ENCODE measurements at regions not wholly inside any gene's neighbourhood (a gene's known extent, or its start where the extent isn't known, plus 50 kb on each side); places are given as distances from the start of the nearest gene placed in this dataset.

DNA sequence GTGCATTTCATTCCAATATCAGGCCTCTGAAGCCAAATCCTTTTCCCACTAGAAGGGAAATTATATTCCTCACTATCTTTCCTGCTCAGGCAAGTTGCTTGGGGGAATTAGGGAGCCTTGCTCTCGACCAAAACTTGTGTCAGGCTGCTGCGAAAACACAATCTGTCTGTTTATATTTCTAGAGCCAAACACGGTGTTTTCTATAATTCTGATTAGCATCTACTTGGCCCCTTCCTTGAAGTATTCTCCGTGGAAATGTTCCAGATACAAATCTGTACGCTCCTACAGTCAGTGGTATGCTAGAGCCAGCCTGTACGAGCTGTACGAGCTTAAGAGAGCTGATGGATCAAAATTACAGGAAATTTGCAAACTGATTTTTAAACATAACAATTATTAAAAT, 299.3 kb upstream of the SALL1 start:
- H3K4me1 Mint-ChIP-seq (ENCODE audit: unreplicated experiment), result peaks cover 20% of the 10 kb centered on the region
- no peak overlapping the region for H3K4me3 Mint-ChIP-seq

DNA sequence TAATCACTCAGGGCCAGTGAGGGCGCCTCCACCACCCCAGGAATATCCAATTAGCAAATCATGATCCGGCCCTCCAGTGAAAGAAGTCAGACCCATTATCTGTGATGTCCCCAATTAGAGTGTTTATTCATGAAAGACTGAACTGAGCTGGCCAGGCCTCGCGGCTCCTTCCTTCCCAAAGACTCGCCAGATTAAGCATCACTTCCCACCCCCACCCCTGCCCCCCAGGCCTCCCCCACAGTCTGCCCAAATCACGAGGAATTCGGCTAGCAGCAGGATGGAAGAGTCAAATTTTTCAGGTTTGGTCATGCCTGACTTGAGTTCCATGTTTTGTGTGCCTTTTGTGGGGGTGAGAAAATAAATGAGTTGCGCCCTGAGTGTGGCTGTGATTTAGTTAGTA, 298.4 kb upstream of the SALL1 start:
- Mint-ChIP-seq H3K9me3 (peaks cover 3% of the 10 kb centered on the region), H3K27me3 (no peaks in the 10 kb centered on the region), H3K4me3 (no peak overlapping the region), H3K36me3 (no peaks in the 10 kb centered on the region), H3K4me1 (ENCODE audit: unreplicated experiment) (peaks cover 20% of the 10 kb centered on the region), H3K27ac (no peak overlapping the region)
- no peak for DNase-seq (ENCODE audit: extremely low spot score, unreplicated experiment)
- TF ChIP-seq, protein P1, sequence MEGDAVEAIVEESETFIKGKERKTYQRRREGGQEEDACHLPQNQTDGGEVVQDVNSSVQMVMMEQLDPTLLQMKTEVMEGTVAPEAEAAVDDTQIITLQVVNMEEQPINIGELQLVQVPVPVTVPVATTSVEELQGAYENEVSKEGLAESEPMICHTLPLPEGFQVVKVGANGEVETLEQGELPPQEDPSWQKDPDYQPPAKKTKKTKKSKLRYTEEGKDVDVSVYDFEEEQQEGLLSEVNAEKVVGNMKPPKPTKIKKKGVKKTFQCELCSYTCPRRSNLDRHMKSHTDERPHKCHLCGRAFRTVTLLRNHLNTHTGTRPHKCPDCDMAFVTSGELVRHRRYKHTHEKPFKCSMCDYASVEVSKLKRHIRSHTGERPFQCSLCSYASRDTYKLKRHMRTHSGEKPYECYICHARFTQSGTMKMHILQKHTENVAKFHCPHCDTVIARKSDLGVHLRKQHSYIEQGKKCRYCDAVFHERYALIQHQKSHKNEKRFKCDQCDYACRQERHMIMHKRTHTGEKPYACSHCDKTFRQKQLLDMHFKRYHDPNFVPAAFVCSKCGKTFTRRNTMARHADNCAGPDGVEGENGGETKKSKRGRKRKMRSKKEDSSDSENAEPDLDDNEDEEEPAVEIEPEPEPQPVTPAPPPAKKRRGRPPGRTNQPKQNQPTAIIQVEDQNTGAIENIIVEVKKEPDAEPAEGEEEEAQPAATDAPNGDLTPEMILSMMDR (conservative IDR thresholded peaks at IDR 0.05), result no peak

More for the DNA sequence above, 299.3 kb upstream of the SALL1 start:
- no peaks in the 10 kb centered on the region for H3K36me3 Mint-ChIP-seq
- H3K9me3 Mint-ChIP-seq, result peaks cover 9% of the 10 kb centered on the region
- TF ChIP-seq, protein P1 (conservative IDR thresholded peaks at IDR 0.05), result no peak
- no peak for DNase-seq (ENCODE audit: extremely low spot score, unreplicated experiment)
- peaks cover 3% of the 10 kb centered on the region for H3K27me3 Mint-ChIP-seq
- H3K27ac Mint-ChIP-seq, result no peak overlapping the region

DNA sequence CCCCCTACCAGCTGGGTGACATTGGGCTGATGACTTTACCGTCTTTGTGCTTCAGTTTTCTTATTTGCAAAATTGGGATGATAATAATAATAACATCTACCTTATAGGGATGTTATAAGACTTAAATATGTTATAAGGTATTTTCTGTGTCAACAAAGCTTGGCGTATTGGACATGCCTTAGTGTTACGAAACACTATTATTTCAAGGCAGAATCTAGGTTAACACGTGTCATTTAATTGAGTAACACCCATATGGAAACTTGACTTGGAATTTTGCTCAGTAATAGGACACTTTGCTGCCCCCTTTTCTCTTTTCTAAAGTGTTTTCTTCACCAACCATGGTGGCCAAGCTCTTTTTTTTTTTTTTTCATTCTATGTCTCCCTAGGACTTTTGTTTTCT, 294.2 kb upstream of the SALL1 start:
- TF ChIP-seq, protein P1 (conservative IDR thresholded peaks at IDR 0.05), result no peak
- peaks cover 25% of the 10 kb centered on the region for H3K27me3 Mint-ChIP-seq
- no peak overlapping the region for H3K27ac Mint-ChIP-seq
- H3K36me3 Mint-ChIP-seq, result no peaks in the 10 kb centered on the region
- DNase-seq (ENCODE audit: extremely low spot score, unreplicated experiment), result no peak
- no peaks in the 10 kb centered on the region for H3K9me3 Mint-ChIP-seq
- H3K4me3 Mint-ChIP-seq, result no peak overlapping the region
- H3K4me1 Mint-ChIP-seq (ENCODE audit: unreplicated experiment), result peaks cover 32% of the 10 kb centered on the region

DNA sequence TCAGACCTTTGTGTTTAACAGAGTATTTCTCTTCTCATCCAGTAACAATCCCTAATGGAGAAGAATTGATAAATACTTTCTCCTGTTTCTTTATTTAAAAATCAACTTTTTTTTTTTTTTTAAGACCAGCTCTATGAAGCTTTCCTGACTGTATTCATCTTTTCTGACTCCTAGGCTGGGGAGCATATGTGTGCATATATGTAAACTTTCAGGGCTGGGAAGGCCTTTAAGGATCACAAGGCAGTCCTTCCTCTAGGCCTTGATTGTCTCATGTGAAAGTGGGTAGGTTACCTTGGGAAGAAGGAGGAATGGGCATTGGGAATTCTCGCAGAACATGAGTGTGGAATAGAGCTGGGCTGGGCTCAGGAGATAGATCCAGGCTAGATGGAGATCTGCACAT, 292.9 kb upstream of the SALL1 start:
- DNase-seq (ENCODE audit: extremely low spot score, unreplicated experiment), result no peak
- no peak overlapping the region for H3K27ac Mint-ChIP-seq
- no peak overlapping the region for H3K4me3 Mint-ChIP-seq
- no peaks in the 10 kb centered on the region for H3K36me3 Mint-ChIP-seq
- H3K9me3 Mint-ChIP-seq, result no peaks in the 10 kb centered on the region
- TF ChIP-seq, protein P1 (conservative IDR thresholded peaks at IDR 0.05), result no peak
- peaks cover 24% of the 10 kb centered on the region for H3K4me1 Mint-ChIP-seq (ENCODE audit: unreplicated experiment)
- peaks cover 36% of the 10 kb centered on the region for H3K27me3 Mint-ChIP-seq

DNA sequence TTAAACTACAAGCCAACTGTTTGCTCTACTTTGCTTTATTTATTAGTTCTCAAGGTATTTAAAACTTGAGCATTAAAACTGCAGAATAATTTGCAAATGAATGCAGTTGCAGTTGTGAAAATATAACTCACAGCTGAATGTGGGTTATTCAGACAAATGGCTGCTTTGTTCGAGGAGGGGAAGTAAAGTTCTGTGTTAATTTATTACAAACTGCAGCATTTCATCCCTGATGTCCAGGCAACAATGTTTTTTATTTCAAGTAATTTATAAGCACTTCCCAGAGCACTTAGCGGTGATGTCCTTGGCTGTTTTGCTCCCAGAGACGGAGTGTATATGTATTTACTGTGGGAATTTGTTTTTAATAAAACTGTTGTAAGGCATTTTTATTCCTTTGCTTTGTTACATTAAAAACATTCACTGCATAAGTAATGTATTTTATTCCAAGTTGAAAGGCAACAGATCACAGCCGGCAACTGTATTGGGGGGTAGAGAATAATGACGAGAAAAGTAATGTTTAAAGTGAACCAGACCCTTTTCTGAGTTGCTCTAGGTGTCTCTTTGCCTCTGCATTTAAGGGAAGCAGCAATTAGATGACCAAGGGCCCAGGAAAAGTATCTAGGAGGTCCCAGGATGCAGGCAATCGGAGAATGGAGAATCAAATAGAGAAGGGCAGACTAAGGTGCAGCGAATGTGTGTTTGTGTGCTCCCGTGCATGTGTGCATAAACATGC, 291.2 kb upstream of the SALL1 start:
- peak overlapping the region; percentile 8 for H3K27ac Mint-ChIP-seq
- TF ChIP-seq, protein P1 (conservative IDR thresholded peaks at IDR 0.05), result no peak
- H3K4me3 Mint-ChIP-seq, result no peak overlapping the region

More for the DNA sequence above, 291.2 kb upstream of the SALL1 start:
- no peaks in the 10 kb centered on the region for H3K36me3 Mint-ChIP-seq
- peaks cover 24% of the 10 kb centered on the region for H3K4me1 Mint-ChIP-seq (ENCODE audit: unreplicated experiment)
- no peaks in the 10 kb centered on the region for H3K9me3 Mint-ChIP-seq
- H3K27me3 Mint-ChIP-seq, result peaks cover 47% of the 10 kb centered on the region
- no peak for DNase-seq (ENCODE audit: extremely low spot score, unreplicated experiment)
